Upper lobe of left lung (tissue), 6 donors: ENCODE measurements at regions not wholly inside any gene's neighbourhood (a gene's known extent, or its start where the extent isn't known, plus 50 kb on each side); places are given as distances from the start of the nearest gene placed in this dataset.

Experiments used
- ATAC-seq, 2 donors: fragments of 200-7000 bp; cut with Tn5 transposase; one replicate each; pipeline ENCODE4 v1.9.1; 2022; ENCODE audit warnings: mild to moderate bottlenecking in 2 of 2, moderate library complexity in 2 of 2; ENCODE audit not compliant: low FRiP score in 2 of 2
- DNase-seq, 2 donors: peaks; one replicate each; pipeline ENCODE4 v3.0.0-alpha.2; 2019 to 2020
- H3K27ac ChIP-seq, 4 donors: fragments of 200-600 bp; sonication (generic); one replicate each; pipeline ENCODE4 v1.5.1; 2016 to 2019
- H3K27me3 ChIP-seq, 4 donors: fragments of 200-600 bp; sonication (generic); one replicate each; pipeline ENCODE4 v1.5.1; 2017 to 2019
- H3K36me3 ChIP-seq, 4 donors: fragments of 200-600 bp; sonication (generic); one replicate each; pipeline ENCODE4 v1.5.1; 2016 to 2019
- H3K4me1 ChIP-seq, 4 donors: fragments of 200-600 bp; sonication (generic); one replicate each; pipeline ENCODE4 v1.5.1; 2018 to 2019
- H3K4me3 ChIP-seq, 4 donors: fragments of 200-600 bp; sonication (generic); one replicate each; pipeline ENCODE4 v1.5.1; 2017 to 2019; ENCODE audit warnings: mild to moderate bottlenecking in 2 of 4, moderate library complexity in 1 of 4
- H3K9me3 ChIP-seq, 4 donors: fragments of 200-600 bp; sonication (generic); one replicate each; pipeline ENCODE4 v1.5.1; 2018 to 2019
- EP300 ChIP-seq, 4 donors: sonication (generic); formaldehyde crosslinking; IDR thresholded peaks; one replicate each; pipeline ENCODE4 v1.5.1; 2017; ENCODE audit warnings: antibody characterized with exemption in 4 of 4, control low read depth in 2 of 4
- POLR2A ChIP-seq, 4 donors: fragments of 450-650 bp; IDR thresholded peaks; one replicate each; pipeline ENCODE4 v1.5.1; 2016 to 2017; ENCODE audit warnings: antibody characterized with exemption in 4 of 4, mild to moderate bottlenecking in 2 of 4
- POLR2AphosphoS5 ChIP-seq, 2 donors: sonication (generic); formaldehyde crosslinking; IDR thresholded peaks; one replicate each; pipeline ENCODE4 v1.5.1; 2017; ENCODE audit warnings: antibody characterized with exemption in 2 of 2
- WGBS, 2 donors: methylation state at CpG; one replicate each; pipeline ENCODE4 v1.1.5; 2017 to 2018; 5-methylcytosine and 5-hydroxymethylcytosine counted together
- TF ChIP-seq, protein P1 (sequence below), 6 experiments: fragments of 450-650 bp in 4 of 6; fragments of 200-600 bp in 2 of 6; sonication (generic) in 2 of 6; IDR thresholded peaks; one replicate each; pipeline ENCODE4 v1.5.1; 2016 to 2019; ENCODE audit warnings: antibody characterized with exemption in 6 of 6
- donor health status: DM: no; HTN: no; CAD: no; lungs with moderate emphysema.
- donor health status: DM: no; HTN: yes; CAD: no; lungs with severe emphysema.

GRCh38 chr2:67938053-67938452 lies 124.8 kb downstream of the C1D start:
- 66 to 71% methylated on average over 2 of the region's 2 CpGs for WGBS, 2 donors
- no peak overlapping the region for H3K27ac ChIP-seq
- TF ChIP-seq, protein P1, sequence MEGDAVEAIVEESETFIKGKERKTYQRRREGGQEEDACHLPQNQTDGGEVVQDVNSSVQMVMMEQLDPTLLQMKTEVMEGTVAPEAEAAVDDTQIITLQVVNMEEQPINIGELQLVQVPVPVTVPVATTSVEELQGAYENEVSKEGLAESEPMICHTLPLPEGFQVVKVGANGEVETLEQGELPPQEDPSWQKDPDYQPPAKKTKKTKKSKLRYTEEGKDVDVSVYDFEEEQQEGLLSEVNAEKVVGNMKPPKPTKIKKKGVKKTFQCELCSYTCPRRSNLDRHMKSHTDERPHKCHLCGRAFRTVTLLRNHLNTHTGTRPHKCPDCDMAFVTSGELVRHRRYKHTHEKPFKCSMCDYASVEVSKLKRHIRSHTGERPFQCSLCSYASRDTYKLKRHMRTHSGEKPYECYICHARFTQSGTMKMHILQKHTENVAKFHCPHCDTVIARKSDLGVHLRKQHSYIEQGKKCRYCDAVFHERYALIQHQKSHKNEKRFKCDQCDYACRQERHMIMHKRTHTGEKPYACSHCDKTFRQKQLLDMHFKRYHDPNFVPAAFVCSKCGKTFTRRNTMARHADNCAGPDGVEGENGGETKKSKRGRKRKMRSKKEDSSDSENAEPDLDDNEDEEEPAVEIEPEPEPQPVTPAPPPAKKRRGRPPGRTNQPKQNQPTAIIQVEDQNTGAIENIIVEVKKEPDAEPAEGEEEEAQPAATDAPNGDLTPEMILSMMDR (IDR thresholded peaks at IDR 0.05), result no peak
- no peak for TF ChIP-seq POLR2AphosphoS5 (IDR thresholded peaks at IDR 0.05)
- no peak for TF ChIP-seq EP300 (IDR thresholded peaks at IDR 0.05)
- no peak for TF ChIP-seq POLR2A (IDR thresholded peaks at IDR 0.05)

GRCh38 chr2:67945056-67945455 lies 117.7 kb downstream of the C1D start:
- no peak for ATAC-seq
- WGBS, 2 donors, result 83% methylated on average over 4 of the region's 4 CpGs
- no peaks in the 10 kb centered on the region for H3K27me3 ChIP-seq
- H3K4me3 ChIP-seq, result no peak overlapping the region
- no peaks in the 10 kb centered on the region for H3K9me3 ChIP-seq
- no peak overlapping the region for H3K27ac ChIP-seq
- H3K36me3 ChIP-seq, result no peaks in the 10 kb centered on the region
- TF ChIP-seq EP300 (IDR thresholded peaks at IDR 0.05) (no peak), POLR2A (IDR thresholded peaks at IDR 0.05) (no peak), POLR2AphosphoS5 (IDR thresholded peaks at IDR 0.05) (no peak)
- TF ChIP-seq, protein P1 (IDR thresholded peaks at IDR 0.05), result no peak
- no peak for DNase-seq
- H3K4me1 ChIP-seq, result no peaks in the 10 kb centered on the region

More at GRCh38 chr2:67938053-67938452, 124.8 kb downstream of the C1D start:
- no peak for DNase-seq
- Histone ChIP-seq H3K36me3 (no peaks in the 10 kb centered on the region), H3K9me3 (no peaks in the 10 kb centered on the region), H3K27me3 (no peaks in the 10 kb centered on the region), H3K4me1 (no peaks in the 10 kb centered on the region), H3K4me3 (no peak overlapping the region)
- no peak for ATAC-seq

GRCh38 chr2:67945940-67946339 lies 116.9 kb downstream of the C1D start:
- H3K36me3 ChIP-seq, result no peaks in the 10 kb centered on the region
- TF ChIP-seq POLR2A (IDR thresholded peaks at IDR 0.05) (no peak), EP300 (IDR thresholded peaks at IDR 0.05) (no peak), POLR2AphosphoS5 (IDR thresholded peaks at IDR 0.05) (no peak)
- TF ChIP-seq, protein P1 (IDR thresholded peaks at IDR 0.05), result no peak
- DNase-seq, result no peak
- H3K27me3 ChIP-seq, result no peaks in the 10 kb centered on the region
- ATAC-seq, result no peak
- H3K9me3 ChIP-seq, result no peaks in the 10 kb centered on the region
- H3K4me1 ChIP-seq, result peaks cover 0 to 3% (median under 1%) of the 10 kb centered on the region in 4 donors
- 44 to 69% methylated on average over 4 of the region's 4 CpGs for WGBS, 2 donors
- H3K27ac ChIP-seq, result no peak overlapping the region
- H3K4me3 ChIP-seq, result no peak overlapping the region

- ATAC-seq (no peak), DNase-seq (no peak)
- Histone ChIP-seq H3K27me3 (no peaks in the 10 kb centered on the region), H3K36me3 (no peaks in the 10 kb centered on the region), H3K27ac (no peak overlapping the region), H3K9me3 (no peaks in the 10 kb centered on the region), H3K4me3 (no peak overlapping the region), H3K4me1 (peaks cover 0 to 6% (median 3%) of the 10 kb centered on the region in 4 donors)
- TF ChIP-seq, protein P1 (IDR thresholded peaks at IDR 0.05), result no peak
- TF ChIP-seq POLR2AphosphoS5 (IDR thresholded peaks at IDR 0.05) (no peak), POLR2A (IDR thresholded peaks at IDR 0.05) (no peak), EP300 (IDR thresholded peaks at IDR 0.05) (no peak)
Observed at GRCh38 chr2:67948057-67948456, 114.7 kb downstream of the C1D start.

GRCh38 chr2:67948506-67948905 lies 114.3 kb downstream of the C1D start:
- H3K9me3 ChIP-seq, result no peaks in the 10 kb centered on the region
- no peaks in the 10 kb centered on the region for H3K36me3 ChIP-seq
- WGBS, 2 donors, result 97 to 99% methylated on average over 4 of the region's 4 CpGs
- H3K27ac ChIP-seq, result no peak overlapping the region
- peaks cover 0 to 6% (median 3%) of the 10 kb centered on the region in 4 donors for H3K4me1 ChIP-seq
- TF ChIP-seq, protein P1 (IDR thresholded peaks at IDR 0.05), result no peak
- TF ChIP-seq POLR2A (IDR thresholded peaks at IDR 0.05) (no peak), EP300 (IDR thresholded peaks at IDR 0.05) (no peak), POLR2AphosphoS5 (IDR thresholded peaks at IDR 0.05) (no peak)
- H3K4me3 ChIP-seq, result no peak overlapping the region
- no peaks in the 10 kb centered on the region for H3K27me3 ChIP-seq
- ATAC-seq (no peak), DNase-seq (no peak)
